GM21723 (cell line): ENCODE measurements at regions not wholly inside any gene's neighbourhood (a gene's known extent, or its start where the extent isn't known, plus 50 kb on each side); places are given as distances from the start of the nearest gene placed in this dataset.
A peak's percentile ranks its signal among the peaks of the same experiment; 100 is the strongest.
"Not testable (repeated sequence)": the region's sequence is repeated elsewhere in the genome, so short reads cannot be mapped to it uniquely, and the experiment has no call there.

Experiments
- ATAC-seq: cut with Tn5 transposase; IDR thresholded peaks from one replicate; pipeline ENCODE4 v1.9.1; 2021; ENCODE audit warnings: mild to moderate bottlenecking, moderate library complexity; ENCODE audit not compliant: unreplicated experiment

- no peak for ATAC-seq
Observed at GRCh38 chr6:105882121-105882803, 203.9 kb upstream of the PRDM1 start.

- ATAC-seq = no peak
Observed at GRCh38 chr6:105881608-105882007, 204.5 kb upstream of the PRDM1 start.

GRCh38 chr6:105880030-105880492 lies 206.1 kb upstream of the PRDM1 start:
- ATAC-seq = peak; percentile 74

GRCh38 chr6:105879146-105879545 lies 207.0 kb upstream of the PRDM1 start:
- ATAC-seq = no peak

- ATAC-seq = no peak
Observed at GRCh38 chr6:105875974-105876640, 210.0 kb upstream of the PRDM1 start.

- no peak for ATAC-seq
Observed at GRCh38 chr6:105874835-105875626, 211.1 kb upstream of the PRDM1 start.

GRCh38 chr6:105873799-105874198 lies 212.3 kb upstream of the PRDM1 start:
- ATAC-seq = no peak

GRCh38 chr6:105873211-105873704 lies 212.9 kb upstream of the PRDM1 start:
- ATAC-seq = no peak

GRCh38 chr6:105872249-105872648 lies 213.9 kb upstream of the PRDM1 start:
- ATAC-seq = no peak

GRCh38 chr6:105871542-105871941 lies 214.6 kb upstream of the PRDM1 start:
- no peak for ATAC-seq

- ATAC-seq = no peak
Observed at GRCh38 chr6:105869835-105870440, 216.2 kb upstream of the PRDM1 start.

GRCh38 chr6:105868823-105869460 lies 217.2 kb upstream of the PRDM1 start:
- ATAC-seq = no peak

GRCh38 chr6:105867821-105868220 lies 218.3 kb upstream of the PRDM1 start:
- ATAC-seq = no peak

- ATAC-seq = no peak
Observed at GRCh38 chr6:105867277-105867676, 218.9 kb upstream of the PRDM1 start.

- no peak for ATAC-seq
Observed at GRCh38 chr6:105862936-105863607, 223.1 kb upstream of the PRDM1 start.

GRCh38 chr6:105860927-105861326 lies 225.2 kb upstream of the PRDM1 start:
- not testable (repeated sequence) for ATAC-seq

- ATAC-seq = no peak
Observed at GRCh38 chr6:105859457-105859856, 226.7 kb upstream of the PRDM1 start.

GRCh38 chr6:105858639-105859038 lies 227.5 kb upstream of the PRDM1 start:
- not testable (repeated sequence) for ATAC-seq

GRCh38 chr6:105855433-105855832 lies 230.7 kb upstream of the PRDM1 start:
- ATAC-seq = no peak

- ATAC-seq = not testable (repeated sequence)
Observed at GRCh38 chr6:105853979-105854378, 232.2 kb upstream of the PRDM1 start.
